ENCODE measurements at regions not wholly inside any gene's neighbourhood (a gene's known extent, or its start where the extent isn't known, plus 50 kb on each side); places are given as distances from the start of the nearest gene placed in this dataset.

DNA sequence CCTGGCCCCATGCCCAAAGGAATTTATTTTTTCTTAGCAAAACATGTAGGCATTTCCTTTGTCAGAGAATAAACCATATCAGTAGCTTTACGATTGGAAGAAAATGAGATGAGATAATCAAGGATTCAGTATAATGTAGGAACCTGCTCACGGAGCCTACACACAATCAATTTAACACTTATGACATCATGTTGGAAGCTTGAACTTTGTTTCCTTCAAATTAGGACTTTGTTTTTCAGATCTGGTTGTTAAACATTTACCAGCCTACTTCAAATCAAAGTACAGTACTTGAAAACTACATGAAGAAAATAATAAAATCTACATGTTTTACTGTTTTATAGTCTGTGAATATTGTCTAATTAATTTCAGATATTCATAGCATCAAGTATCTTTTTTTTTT, 639.0 kb upstream of the ATXN8OS start:
- Histone ChIP-seq H3K27me3 (ENCODE audit: low read length) (no peaks in the 10 kb centered on the region), H4K20me1 (ENCODE audit: low read length) (no peaks in the 10 kb centered on the region)
- CTCF ChIA-PET = no interaction called here

DNA sequence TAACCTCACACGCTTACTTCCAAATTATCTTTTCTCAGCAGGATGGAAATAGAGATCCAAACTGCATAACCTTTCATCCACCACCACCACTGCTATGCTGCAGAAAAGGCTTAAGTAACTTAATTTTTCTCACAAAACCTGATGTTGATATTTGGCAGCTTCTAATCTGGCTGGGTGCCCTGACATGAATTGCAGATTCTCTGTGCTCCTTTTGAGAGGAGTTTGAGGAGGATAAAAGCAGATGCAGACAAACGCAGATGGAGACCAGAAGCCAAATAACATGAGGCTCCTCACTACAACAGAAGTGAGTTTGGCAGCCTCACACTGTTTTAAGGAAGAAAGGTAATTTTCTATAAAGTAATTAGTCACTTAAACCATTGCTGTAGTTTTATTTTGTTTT, 646.2 kb upstream of the ATXN8OS start:
- no peaks in the 10 kb centered on the region for H3K9me3 ChIP-seq (ENCODE audit: low read length)
- no peak for ATAC-seq
- H3K36me3 ChIP-seq (ENCODE audit: low read depth, low read length) = no peaks in the 10 kb centered on the region
- no peak for DNase-seq
- no peaks in the 10 kb centered on the region for H3K79me2 ChIP-seq (ENCODE audit: low read length)
- H3K4me2 ChIP-seq (ENCODE audit: low read length) = no peak overlapping the region
- H3K4me1 ChIP-seq (ENCODE audit: insufficient read depth, low read length) = no peaks in the 10 kb centered on the region
- no peak overlapping the region for H3K9ac ChIP-seq (ENCODE audit: low read length)
- no TSS peak for BruUV-seq (replicated peaks)
- no peaks in the 10 kb centered on the region for H3K27me3 ChIP-seq (ENCODE audit: low read length)
- no peak overlapping the region for H2AFZ ChIP-seq (ENCODE audit: low read length)
- H3K4me3 ChIP-seq (ENCODE audit: low read length) = no peak overlapping the region
- H4K20me1 ChIP-seq (ENCODE audit: low read length) = no peaks in the 10 kb centered on the region
- no peaks in the 10 kb centered on the region for H3F3A ChIP-seq (ENCODE audit: low read length, unreplicated experiment)
- intact Hi-C loops (cut with micrococcal nuclease) = no loop called here
- H3K27ac ChIP-seq (ENCODE audit: low read length) = no peak overlapping the region
- CTCF ChIA-PET = no interaction called here
- no peaks in the 10 kb centered on the region for H3K9me2 ChIP-seq (replicated peaks; ENCODE audit: low read length)
- TF ChIP-seq EZH2phosphoT487 (IDR thresholded peaks at IDR 0.05; ENCODE audit: borderline replicate concordance, low read length) (no peak), EZH2 (IDR thresholded peaks at IDR 0.05; ENCODE audit: low read length, unreplicated experiment) (no peak)
- TF ChIP-seq, protein P1, sequence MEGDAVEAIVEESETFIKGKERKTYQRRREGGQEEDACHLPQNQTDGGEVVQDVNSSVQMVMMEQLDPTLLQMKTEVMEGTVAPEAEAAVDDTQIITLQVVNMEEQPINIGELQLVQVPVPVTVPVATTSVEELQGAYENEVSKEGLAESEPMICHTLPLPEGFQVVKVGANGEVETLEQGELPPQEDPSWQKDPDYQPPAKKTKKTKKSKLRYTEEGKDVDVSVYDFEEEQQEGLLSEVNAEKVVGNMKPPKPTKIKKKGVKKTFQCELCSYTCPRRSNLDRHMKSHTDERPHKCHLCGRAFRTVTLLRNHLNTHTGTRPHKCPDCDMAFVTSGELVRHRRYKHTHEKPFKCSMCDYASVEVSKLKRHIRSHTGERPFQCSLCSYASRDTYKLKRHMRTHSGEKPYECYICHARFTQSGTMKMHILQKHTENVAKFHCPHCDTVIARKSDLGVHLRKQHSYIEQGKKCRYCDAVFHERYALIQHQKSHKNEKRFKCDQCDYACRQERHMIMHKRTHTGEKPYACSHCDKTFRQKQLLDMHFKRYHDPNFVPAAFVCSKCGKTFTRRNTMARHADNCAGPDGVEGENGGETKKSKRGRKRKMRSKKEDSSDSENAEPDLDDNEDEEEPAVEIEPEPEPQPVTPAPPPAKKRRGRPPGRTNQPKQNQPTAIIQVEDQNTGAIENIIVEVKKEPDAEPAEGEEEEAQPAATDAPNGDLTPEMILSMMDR (conservative IDR thresholded peaks at IDR 0.05; ENCODE audit: low read depth, low read length) = no peak
- POLR2A ChIA-PET (ENCODE audit: unreplicated experiment) = no interaction called here

More for the DNA sequence above, 639.0 kb upstream of the ATXN8OS start:
- no peak for ATAC-seq
- H3F3A ChIP-seq (ENCODE audit: low read length, unreplicated experiment) = no peaks in the 10 kb centered on the region
- no peak overlapping the region for H3K4me2 ChIP-seq (ENCODE audit: low read length)
- intact Hi-C loops (cut with micrococcal nuclease) = no loop called here
- TF ChIP-seq EZH2 (IDR thresholded peaks at IDR 0.05; ENCODE audit: low read length, unreplicated experiment) = no peak
- TF ChIP-seq EZH2phosphoT487 (IDR thresholded peaks at IDR 0.05; ENCODE audit: borderline replicate concordance, low read length) = no peak
- TF ChIP-seq, protein P1 (conservative IDR thresholded peaks at IDR 0.05; ENCODE audit: low read depth, low read length) = no peak
- no peak overlapping the region for H3K4me3 ChIP-seq (ENCODE audit: low read length)
- H3K27ac ChIP-seq (ENCODE audit: low read length) = no peak overlapping the region
- DNase-seq = no peak
- no peak overlapping the region for H3K9ac ChIP-seq (ENCODE audit: low read length)
- H3K4me1 ChIP-seq (ENCODE audit: insufficient read depth, low read length) = no peaks in the 10 kb centered on the region
- no peaks in the 10 kb centered on the region for H3K36me3 ChIP-seq (ENCODE audit: low read depth, low read length)
- no peak overlapping the region for H2AFZ ChIP-seq (ENCODE audit: low read length)
- no peaks in the 10 kb centered on the region for H3K9me3 ChIP-seq (ENCODE audit: low read length)
- H3K9me2 ChIP-seq (replicated peaks; ENCODE audit: low read length) = no peaks in the 10 kb centered on the region
- no peaks in the 10 kb centered on the region for H3K79me2 ChIP-seq (ENCODE audit: low read length)
- POLR2A ChIA-PET (ENCODE audit: unreplicated experiment) = no interaction called here
- no TSS peak for BruUV-seq (replicated peaks)

DNA sequence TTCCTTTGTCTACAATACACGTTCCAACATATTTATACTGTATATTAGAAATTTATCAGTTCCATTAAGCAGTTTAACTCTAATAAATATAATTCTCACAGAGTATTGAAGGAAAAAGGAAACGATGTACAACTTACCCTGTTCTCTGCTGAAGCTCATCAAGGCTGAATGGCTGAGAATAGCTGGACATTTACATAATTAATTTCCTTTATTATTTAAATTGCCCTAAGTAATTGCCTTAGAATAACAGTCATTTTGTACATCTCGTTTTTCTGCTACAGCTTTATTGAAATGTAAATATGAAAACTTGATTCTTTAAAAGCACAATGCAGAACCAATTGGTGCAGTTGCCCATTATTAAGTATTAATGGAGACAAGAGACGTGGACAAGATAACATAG, 648.3 kb upstream of the ATXN8OS start:
- no peak overlapping the region for H2AFZ ChIP-seq (ENCODE audit: low read length)
- no peaks in the 10 kb centered on the region for H3K36me3 ChIP-seq (ENCODE audit: low read depth, low read length)
- H3K4me1 ChIP-seq (ENCODE audit: insufficient read depth, low read length) = no peaks in the 10 kb centered on the region
- no peak overlapping the region for H3K27ac ChIP-seq (ENCODE audit: low read length)
- no peaks in the 10 kb centered on the region for H3K9me3 ChIP-seq (ENCODE audit: low read length)
- BruUV-seq (replicated peaks) = no TSS peak
- H3F3A ChIP-seq (ENCODE audit: low read length, unreplicated experiment) = no peaks in the 10 kb centered on the region
- intact Hi-C loops (cut with micrococcal nuclease) = no loop called here
- no peak for ATAC-seq
- no peak overlapping the region for H3K4me3 ChIP-seq (ENCODE audit: low read length)
- no peak overlapping the region for H3K9ac ChIP-seq (ENCODE audit: low read length)
- CTCF ChIA-PET = no interaction called here
- TF ChIP-seq, protein P1 (conservative IDR thresholded peaks at IDR 0.05; ENCODE audit: low read depth, low read length) = no peak
- TF ChIP-seq EZH2phosphoT487 (IDR thresholded peaks at IDR 0.05; ENCODE audit: borderline replicate concordance, low read length) = no peak
- no peak for TF ChIP-seq EZH2 (IDR thresholded peaks at IDR 0.05; ENCODE audit: low read length, unreplicated experiment)
- H3K27me3 ChIP-seq (ENCODE audit: low read length) = no peaks in the 10 kb centered on the region
- DNase-seq = no peak
- no peaks in the 10 kb centered on the region for H3K9me2 ChIP-seq (replicated peaks; ENCODE audit: low read length)
- no peaks in the 10 kb centered on the region for H3K79me2 ChIP-seq (ENCODE audit: low read length)
- H3K4me2 ChIP-seq (ENCODE audit: low read length) = no peak overlapping the region
- POLR2A ChIA-PET (ENCODE audit: unreplicated experiment) = no interaction called here
- no peaks in the 10 kb centered on the region for H4K20me1 ChIP-seq (ENCODE audit: low read length)

Data from PC-3 (cell line).